Muscle layer of duodenum (tissue), 2 donors: ENCODE measurements at regions not wholly inside any gene's neighbourhood (a gene's known extent, or its start where the extent isn't known, plus 50 kb on each side); places are given as distances from the start of the nearest gene placed in this dataset.

Source experiments
- H3K27ac ChIP-seq: one replicate; pipeline ENCODE4 v1.7.0; 2013; ENCODE audit warnings: mild to moderate bottlenecking, low read length
- H3K27me3 ChIP-seq: one replicate; pipeline ENCODE4 v1.7.0; 2013; ENCODE audit warnings: low read depth, mild to moderate bottlenecking, control low read depth, low read length
- H3K36me3 ChIP-seq, 2 donors: one replicate each; pipeline ENCODE4 v1.7.0; 2013; ENCODE audit warnings: low read length in 2 of 2, control low read depth in 1 of 2, mild to moderate bottlenecking in 1 of 2; ENCODE audit not compliant: insufficient read depth in 2 of 2, control insufficient read depth in 1 of 2
- H3K4me1 ChIP-seq, 2 donors: one replicate each; pipeline ENCODE4 v1.7.0; 2013; ENCODE audit warnings: low read length in 2 of 2, mild to moderate bottlenecking in 2 of 2, control low read depth in 1 of 2, moderate library complexity in 1 of 2; ENCODE audit not compliant: insufficient read depth in 2 of 2, control insufficient read depth in 1 of 2
- H3K4me3 ChIP-seq, 2 donors: one replicate each; pipeline ENCODE4 v1.7.0; 2013; ENCODE audit warnings: low read length in 2 of 2, low read depth in 1 of 2, mild to moderate bottlenecking in 1 of 2
- H3K9me3 ChIP-seq, 2 donors: one replicate each; pipeline ENCODE4 v1.7.0; 2013; ENCODE audit warnings: low read length in 2 of 2, control low read depth in 1 of 2, mild to moderate bottlenecking in 1 of 2; ENCODE audit not compliant: control insufficient read depth in 1 of 2
- donor health status: healthy.

DNA sequence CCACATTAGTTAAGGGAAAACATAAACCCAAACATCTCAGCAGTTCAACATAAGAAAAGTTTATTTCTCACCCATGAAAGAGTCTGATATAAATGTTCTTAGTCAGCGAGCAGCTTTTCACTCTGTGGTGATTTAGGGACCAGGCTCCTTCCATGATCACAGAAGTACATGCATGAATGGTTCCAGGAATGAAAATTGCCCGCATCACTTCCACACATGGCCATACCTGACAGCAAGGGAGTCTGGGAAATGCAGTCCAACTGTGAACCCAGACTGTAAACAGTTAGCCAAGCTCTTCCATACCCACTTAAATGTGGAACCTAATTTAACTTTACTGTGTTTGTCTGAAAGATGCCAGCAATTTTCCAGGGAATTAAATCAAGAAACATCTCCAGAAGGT is 353.9 kb downstream of the HACE1 start:
- no peaks in the 10 kb centered on the region for H3K4me1 ChIP-seq
- H3K27me3 ChIP-seq, result no peaks in the 10 kb centered on the region
- no peak overlapping the region for H3K4me3 ChIP-seq
- H3K36me3 ChIP-seq, result no peaks in the 10 kb centered on the region
- H3K9me3 ChIP-seq, result no peaks in the 10 kb centered on the region
- no peak overlapping the region for H3K27ac ChIP-seq

DNA sequence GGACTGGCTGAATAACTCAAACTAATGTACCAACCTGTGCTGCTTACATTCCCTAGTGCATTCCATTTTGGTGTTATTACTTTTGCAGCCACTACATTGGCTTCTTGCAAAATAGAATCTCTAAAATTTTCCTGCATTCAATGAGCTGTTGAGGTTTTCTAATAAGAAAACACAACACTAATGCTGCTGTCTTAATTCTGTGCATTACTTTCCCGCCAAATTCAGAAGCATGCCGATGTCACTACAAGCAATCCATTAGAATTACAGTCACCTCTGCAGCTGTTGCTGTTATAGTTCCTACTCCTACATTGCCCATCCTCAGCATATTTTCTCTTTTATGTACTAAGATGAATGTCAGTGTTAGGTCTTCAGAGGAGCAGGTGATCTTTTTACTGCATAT is 359.5 kb downstream of the HACE1 start:
- Histone ChIP-seq H3K36me3 (no peaks in the 10 kb centered on the region), H3K4me1 (no peaks in the 10 kb centered on the region), H3K9me3 (no peaks in the 10 kb centered on the region), H3K27ac (no peak overlapping the region), H3K4me3 (no peak overlapping the region), H3K27me3 (no peaks in the 10 kb centered on the region)

DNA sequence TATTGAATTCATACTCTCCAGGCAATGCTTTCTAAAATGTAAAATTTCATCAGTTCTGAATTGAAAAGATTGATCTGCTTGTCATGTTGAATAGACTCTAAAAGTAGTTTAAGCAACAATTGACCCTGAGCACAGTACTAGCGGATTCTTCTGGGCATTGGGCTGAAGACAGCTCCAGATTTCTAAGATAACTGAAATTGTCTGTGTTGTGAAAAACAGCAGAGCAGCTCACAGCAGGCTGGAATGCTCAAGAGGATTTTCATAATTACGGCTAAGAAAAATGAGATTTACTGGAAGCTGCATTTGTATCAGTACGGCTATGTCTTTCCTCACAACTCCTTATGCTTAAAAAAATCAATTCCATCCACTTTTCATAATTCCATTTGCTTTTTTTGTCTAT is 373.7 kb downstream of the HACE1 start:
- H3K9me3 ChIP-seq, result no peaks in the 10 kb centered on the region
- H3K36me3 ChIP-seq, result no peaks in the 10 kb centered on the region
- H3K27ac ChIP-seq, result no peak overlapping the region
- no peaks in the 10 kb centered on the region for H3K27me3 ChIP-seq
- H3K4me1 ChIP-seq, result no peaks in the 10 kb centered on the region
- no peak overlapping the region for H3K4me3 ChIP-seq

DNA sequence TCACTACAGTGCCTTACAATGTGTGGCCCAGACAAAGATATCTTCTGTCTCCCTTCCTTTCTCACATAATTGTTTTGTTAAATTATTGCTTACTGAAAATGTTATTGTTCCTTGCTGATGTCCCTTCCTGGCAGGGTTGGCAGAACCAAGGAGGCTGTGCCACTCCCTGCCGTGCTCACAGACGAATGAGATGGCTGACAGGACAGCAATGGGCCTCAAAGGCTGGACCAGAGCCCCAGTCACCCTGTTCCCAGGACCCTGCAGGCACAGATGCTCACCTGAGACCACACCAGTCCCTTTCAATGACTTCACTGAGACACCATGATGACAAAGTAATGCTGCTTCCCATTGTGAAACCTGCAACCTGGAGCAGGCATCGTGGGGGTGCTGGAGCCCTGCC is 375.1 kb downstream of the HACE1 start:
- H3K4me1 ChIP-seq, result no peaks in the 10 kb centered on the region

DNA sequence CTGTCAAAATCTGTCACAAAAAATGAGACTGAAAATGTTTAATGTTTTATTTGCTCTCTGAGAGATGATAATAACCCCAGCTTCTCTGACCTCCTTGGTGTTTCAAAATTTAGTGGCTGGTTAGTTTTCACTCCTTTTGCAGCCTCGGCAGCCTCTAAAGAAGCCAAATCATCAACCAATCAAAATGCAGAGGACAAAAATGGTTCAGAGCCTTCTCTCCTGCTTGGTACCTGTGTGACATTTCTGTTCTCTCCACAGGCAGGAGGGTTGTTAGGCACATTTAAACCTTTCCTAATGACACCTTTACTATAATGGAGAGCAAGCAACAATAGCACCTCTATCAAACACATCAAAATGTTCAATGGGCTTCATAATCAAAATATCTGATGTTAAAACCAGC is 375.5 kb downstream of the HACE1 start:
- Histone ChIP-seq H3K27ac (no peak overlapping the region), H3K27me3 (no peaks in the 10 kb centered on the region), H3K4me1 (no peaks in the 10 kb centered on the region), H3K36me3 (no peaks in the 10 kb centered on the region), H3K9me3 (no peaks in the 10 kb centered on the region), H3K4me3 (no peak overlapping the region)

More for the DNA sequence above, 375.1 kb downstream of the HACE1 start:
- Histone ChIP-seq H3K36me3 (no peaks in the 10 kb centered on the region), H3K4me3 (no peak overlapping the region), H3K27me3 (no peaks in the 10 kb centered on the region), H3K27ac (no peak overlapping the region), H3K9me3 (no peaks in the 10 kb centered on the region)

- H3K27me3 ChIP-seq, result no peaks in the 10 kb centered on the region
- H3K9me3 ChIP-seq, result no peaks in the 10 kb centered on the region
Measured at GRCh38 chr6:104483225-104483834, 376.4 kb downstream of the HACE1 start.

GRCh38 chr6:104477569-104477968 is 382.1 kb downstream of the HACE1 start:
- H3K27me3 ChIP-seq, result no peaks in the 10 kb centered on the region
- H3K36me3 ChIP-seq, result no peaks in the 10 kb centered on the region
- H3K4me3 ChIP-seq, result no peak overlapping the region
- H3K9me3 ChIP-seq, result no peaks in the 10 kb centered on the region
- no peaks in the 10 kb centered on the region for H3K4me1 ChIP-seq
- no peak overlapping the region for H3K27ac ChIP-seq

More at GRCh38 chr6:104483225-104483834, 376.4 kb downstream of the HACE1 start:
- Histone ChIP-seq H3K27ac (no peak overlapping the region), H3K4me1 (no peaks in the 10 kb centered on the region), H3K36me3 (no peaks in the 10 kb centered on the region), H3K4me3 (no peak overlapping the region)

DNA sequence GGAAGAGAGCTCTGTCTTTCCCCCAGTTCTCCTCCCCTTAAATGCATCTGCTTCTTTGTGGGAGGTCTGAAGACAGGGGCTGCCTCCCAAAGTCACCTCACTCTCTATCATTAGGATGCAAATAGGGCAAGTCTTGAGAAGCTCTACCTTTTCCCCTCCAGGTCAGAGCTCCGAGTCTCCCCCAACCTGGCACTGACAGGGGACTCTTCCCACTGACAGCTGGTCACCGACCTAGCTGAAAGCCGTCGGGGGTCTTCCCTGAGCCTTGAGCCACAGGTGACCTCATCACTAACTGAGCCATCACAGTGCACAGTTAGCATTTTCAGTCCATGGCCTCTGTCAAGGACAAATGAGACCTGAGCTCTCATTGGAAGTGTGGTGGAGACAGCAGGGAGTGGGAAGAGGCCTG is 386.7 kb downstream of the HACE1 start:
- Histone ChIP-seq H3K4me3 (no peak overlapping the region), H3K36me3 (no peaks in the 10 kb centered on the region), H3K4me1 (no peaks in the 10 kb centered on the region), H3K9me3 (no peaks in the 10 kb centered on the region), H3K27ac (no peak overlapping the region), H3K27me3 (no peaks in the 10 kb centered on the region)

- H3K9me3 ChIP-seq, result no peaks in the 10 kb centered on the region
- H3K4me3 ChIP-seq, result no peak overlapping the region
- no peaks in the 10 kb centered on the region for H3K4me1 ChIP-seq
- H3K27me3 ChIP-seq, result no peaks in the 10 kb centered on the region
- no peak overlapping the region for H3K27ac ChIP-seq
- no peaks in the 10 kb centered on the region for H3K36me3 ChIP-seq
Measured at GRCh38 chr6:104472021-104472901, 387.5 kb downstream of the HACE1 start.

DNA sequence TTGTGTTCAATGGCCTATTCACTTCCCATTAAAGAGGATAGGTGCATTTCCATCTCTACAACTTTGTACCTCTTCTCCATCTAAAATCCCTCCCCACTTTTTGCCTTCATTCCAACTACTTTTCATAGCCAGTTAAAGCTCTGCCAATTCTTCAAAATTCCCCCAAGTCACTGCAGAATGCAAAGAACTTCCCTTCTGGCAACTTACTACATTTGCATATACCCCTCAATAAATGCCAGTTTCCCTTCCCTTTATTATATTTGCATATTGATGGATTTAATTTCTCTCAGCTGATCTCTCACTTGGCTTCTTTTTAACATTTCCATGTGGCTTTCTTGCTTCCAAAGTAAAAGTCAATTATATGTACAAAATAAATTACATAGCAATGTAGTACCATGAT is 393.4 kb downstream of the HACE1 start:
- Histone ChIP-seq H3K4me1 (no peaks in the 10 kb centered on the region), H3K27me3 (no peaks in the 10 kb centered on the region), H3K4me3 (no peak overlapping the region), H3K9me3 (no peaks in the 10 kb centered on the region), H3K36me3 (no peaks in the 10 kb centered on the region), H3K27ac (no peak overlapping the region)

- no peaks in the 10 kb centered on the region for H3K27me3 ChIP-seq
- no peaks in the 10 kb centered on the region for H3K4me1 ChIP-seq
- no peaks in the 10 kb centered on the region for H3K36me3 ChIP-seq
- H3K9me3 ChIP-seq, result no peaks in the 10 kb centered on the region
- no peak overlapping the region for H3K27ac ChIP-seq
- H3K4me3 ChIP-seq, result no peak overlapping the region
Measured at GRCh38 chr6:104462811-104463599, 396.7 kb downstream of the HACE1 start.
